DMS79 (cell line): ENCODE measurements at regions not wholly inside any gene's neighbourhood (a gene's known extent, or its start where the extent isn't known, plus 50 kb on each side); places are given as distances from the start of the nearest gene placed in this dataset.

ENCODE experiments used
- DNase-seq: peaks from one replicate; lab custom pipeline; 2025; lab: John Stamatoyannopoulos, UW

DNA sequence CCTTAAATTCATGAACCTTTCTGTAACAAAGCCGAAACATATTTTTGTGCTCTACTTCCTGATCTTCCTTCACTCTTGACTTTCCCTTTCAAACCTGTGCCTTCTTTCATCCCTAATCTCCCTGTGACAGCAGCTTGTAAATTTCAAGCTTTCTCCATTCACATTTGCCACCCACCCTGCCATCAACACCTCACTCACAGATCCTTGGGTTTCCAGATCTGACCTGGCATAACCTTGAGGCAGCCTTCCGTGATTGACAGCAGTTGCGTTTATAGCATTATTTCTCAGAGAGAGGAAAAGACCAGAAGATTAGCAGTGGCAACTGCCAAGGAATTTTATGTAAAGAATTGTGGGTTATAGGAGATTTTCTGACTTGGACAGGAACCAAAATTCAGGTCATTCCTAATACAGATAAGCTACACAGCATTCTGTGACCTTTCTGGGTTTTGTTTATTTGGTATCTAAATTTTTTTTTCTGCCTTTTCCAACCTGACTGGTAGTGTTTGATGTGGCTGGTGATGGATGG is 260.0 kb downstream of the NR2F1-AS1 start:
- no peak for DNase-seq

DNA sequence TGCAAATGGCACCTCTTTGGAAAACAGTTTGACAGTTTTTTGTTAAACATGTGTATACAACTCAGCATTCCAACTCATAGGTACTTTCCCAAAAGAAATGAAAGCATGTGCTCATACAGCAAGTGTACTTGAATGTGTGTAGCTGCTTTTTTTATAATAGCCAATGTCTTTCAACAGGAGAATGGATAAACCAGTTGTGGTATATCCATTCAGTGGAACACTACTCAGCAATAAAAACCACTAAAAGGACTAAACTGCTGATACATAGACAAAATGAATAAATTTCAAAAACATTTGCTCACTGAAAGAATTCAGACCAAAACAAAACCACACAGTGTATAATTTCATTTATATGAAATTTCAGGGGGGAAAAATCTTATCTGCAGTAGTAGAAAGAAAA is 267.3 kb downstream of the NR2F1-AS1 start:
- no peak for DNase-seq

DNA sequence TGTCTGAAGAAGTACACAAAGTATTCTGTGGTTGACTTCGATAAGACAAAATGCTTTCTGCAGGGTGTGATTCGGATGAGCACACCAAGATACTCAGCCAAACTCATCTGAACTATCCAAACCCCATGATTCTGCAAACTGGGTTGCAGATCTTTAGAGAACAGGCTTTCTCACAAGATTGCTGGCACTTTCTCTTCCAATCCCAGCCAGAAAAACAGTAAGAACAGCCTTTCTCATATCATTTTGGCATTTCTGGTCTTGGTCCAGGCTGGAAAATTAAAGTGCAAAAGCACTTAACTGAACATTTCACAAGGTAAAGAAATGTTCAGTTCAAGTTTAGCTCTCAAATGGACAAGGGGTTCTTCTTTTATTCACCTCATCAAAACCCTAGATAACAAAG is 269.1 kb downstream of the NR2F1-AS1 start:
- DNase-seq: no peak

DNA sequence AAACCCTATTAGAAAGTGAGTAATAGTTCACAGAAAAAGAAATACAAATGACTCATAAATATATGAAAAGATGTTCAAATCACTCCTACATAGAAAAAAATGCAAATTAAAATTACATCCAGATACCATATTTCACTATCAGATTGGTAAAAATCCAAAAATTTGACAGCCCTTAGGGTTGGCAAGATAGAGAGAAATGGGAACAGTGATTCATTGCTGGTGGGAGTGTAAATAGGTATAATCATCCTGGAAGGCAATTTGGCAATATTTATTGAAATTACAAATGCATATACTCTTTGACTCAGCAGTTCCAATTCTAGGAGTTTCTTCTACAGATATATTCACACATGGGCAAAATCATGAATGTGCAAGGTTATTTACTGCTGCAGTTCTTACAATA is 273.5 kb downstream of the NR2F1-AS1 start:
- DNase-seq: no peak

DNA sequence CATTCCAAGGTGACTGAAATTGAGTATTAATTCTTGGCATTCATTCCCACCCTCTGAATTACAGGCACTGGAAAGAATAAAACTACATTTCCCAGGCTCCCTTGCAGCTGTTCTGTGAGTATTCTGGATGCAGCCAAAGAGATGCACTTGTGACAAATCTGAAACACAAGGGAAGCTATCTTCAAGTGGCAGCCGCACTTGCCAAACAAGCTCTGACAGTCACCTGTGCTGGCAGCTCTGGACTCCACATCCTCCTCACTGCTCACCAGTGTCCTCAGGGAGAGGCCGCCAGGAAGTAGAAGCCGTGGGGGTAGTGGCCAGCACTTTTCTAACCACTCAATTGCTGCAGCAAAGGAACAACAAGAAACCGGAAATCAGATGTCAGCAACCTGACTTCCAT is 275.0 kb downstream of the NR2F1-AS1 start:
- peak; percentile 26 for DNase-seq

DNA sequence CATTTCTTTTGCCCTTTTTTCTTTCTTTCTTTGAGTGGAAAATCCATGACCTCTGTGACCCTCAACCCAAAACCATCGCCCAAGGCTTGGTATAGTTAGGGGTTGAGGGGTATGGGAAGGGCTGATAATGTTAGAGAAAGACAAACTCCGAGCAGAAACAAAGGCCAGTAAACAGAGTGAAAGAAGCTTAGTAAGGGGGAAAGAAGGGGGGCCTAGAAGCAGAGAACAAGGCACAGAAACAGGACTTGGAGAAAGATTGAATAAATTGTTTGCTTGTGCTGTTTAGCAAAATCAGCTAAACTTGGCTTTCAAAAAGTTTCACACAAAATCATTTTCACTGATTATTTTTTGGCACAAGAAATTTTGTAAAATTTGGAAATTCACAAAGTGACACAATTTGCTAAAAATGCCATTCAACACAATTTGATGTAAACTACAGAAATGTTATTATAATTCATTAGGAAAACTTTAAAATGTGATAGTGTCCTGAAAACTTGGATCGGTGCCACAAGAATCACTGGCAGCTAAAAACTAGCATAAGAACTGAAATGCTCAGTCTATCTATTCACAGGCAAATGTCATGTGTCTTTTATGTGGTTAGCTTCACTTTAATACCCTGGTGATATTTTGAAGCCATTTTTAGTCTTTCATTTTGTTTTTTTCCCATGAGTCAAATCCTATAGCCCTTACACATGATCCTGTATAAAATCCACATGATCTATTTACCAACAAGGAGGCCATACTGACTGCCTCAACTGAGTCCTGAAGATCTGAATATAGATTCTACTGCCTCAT is 276.4 kb downstream of the NR2F1-AS1 start:
- DNase-seq: no peak

DNA sequence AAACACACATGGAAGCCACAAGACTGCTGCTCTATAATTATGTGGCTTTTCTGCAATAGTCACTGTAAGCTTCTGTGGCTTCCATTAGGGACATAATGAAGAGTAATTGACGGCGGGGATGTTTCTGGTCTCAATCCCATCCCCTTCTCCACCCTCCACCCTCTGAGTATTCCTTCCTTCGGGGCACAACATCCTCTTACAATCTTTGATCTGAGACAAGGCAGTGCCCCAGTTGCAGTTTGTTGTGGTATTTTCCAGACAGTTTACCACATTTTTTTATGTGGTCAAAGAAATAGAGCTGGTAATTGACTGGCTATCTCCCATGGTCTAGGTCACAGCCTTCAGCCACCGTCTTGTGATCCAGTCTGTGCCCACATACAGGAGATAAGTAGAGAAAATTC is 277.7 kb downstream of the NR2F1-AS1 start:
- no peak for DNase-seq

DNA sequence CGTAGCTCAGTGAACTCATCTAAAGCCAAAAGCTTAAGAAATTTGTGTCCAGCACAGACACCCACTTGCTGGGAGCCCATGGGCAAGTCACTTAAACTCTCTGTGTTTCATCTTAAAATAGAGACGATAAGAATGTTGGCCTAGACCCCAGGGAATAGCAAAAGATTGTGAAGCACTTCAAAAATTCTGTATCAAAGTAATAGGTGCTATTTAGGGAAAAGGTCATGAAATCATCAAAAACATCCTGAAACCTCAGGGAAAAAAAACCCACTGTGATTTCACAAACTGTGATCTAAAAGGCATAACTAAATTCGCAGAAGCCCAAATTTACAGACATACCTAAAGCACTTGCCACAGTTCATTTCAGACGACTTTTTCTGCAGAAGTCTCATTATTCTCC is 278.3 kb downstream of the NR2F1-AS1 start:
- DNase-seq: no peak

DNA sequence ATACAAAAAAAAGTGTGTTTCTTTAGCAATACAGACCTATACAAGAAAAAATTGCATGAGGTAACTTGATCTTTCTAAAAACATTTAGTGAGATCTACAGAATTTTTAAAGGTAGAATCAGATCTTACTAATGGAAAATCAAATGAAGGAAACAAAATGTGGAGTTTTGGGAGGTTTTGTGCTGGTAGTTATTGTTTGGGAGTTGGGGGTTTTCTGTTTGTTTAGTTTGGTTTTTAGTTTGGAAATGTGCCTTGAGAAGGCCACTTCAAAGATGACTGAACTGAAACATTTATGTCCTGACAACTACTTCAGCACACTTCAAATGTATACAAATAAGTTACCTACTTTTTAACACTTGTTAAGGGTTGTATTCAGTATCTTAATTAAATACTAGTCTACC is 280.1 kb downstream of the NR2F1-AS1 start:
- no peak for DNase-seq

DNA sequence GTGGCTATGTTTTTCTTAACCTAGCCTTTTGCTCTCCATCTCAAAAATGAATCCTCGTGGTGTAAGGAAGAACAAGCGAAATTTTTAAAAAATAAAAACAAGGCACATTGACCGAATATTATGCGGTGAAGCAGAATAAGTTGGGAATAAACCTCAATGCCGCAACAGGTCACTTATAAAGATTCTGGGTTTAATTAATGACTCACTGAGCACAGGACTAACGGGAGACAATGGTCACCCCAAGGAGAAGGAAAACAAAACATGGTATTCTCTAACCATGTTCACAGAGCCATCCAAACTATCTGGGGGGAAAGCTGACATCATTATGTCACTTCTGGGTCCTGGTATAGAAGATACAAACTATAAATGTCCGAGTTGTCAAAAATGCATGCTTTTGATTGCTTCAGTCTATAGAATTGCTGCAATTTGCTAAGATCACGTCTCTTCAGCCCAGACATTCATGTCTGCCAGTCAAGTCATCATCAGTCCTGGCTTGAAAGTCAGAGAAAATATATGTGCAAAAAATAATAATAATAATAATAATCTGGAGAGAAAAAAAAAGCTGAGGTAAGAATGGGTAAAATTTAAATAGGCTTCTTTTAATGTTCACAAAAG is 280.6 kb downstream of the NR2F1-AS1 start:
- no peak for DNase-seq

DNA sequence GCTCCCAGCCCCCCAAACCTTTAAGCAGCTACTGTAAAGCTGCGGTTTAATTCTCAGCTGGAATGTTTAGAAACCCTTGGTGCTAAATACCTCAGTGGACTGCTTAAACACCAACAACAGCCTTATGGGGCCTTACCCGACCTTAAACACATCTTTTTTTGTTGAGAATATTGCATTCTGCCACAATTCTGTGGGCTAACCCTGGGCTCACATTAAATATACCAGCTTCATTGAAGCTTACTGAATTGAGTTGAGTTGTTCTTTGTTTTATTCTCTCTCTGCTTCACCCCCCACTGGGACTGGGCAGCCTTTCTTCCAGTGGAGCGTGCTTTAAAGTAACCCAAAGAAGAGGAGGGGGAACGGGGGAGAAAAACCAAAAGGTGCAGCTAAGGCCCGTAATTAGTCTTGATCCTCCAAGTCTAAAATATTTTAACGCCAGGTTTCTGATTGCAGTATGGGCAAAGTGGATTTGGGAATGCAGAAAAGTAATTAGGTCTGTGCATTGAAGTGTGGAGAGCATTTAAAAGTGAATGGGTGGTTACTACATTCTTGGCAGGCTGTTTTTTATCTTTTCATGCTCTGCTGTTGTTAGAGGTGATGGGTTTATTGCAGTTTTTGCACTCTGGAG is 281.2 kb downstream of the NR2F1-AS1 start:
- peak; percentile 35 for DNase-seq

DNA sequence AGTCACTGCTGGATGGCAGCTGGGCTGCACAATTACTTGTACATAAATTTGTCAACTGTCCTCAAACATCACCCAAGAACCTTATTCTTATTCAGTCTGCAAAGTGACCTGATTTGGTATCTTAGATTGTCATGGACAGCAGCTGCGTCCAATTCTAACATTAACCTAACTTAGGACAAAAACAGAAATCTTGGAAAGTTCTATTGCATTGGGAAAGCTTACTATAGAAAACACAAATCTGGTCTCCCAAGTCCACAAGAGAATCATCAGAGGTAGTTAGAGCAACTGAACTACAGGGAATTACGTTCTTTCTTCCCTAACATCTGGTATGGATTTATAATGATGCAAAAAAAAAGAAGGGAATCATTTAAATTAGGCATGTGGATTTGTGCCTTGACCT is 283.9 kb downstream of the NR2F1-AS1 start:
- no peak for DNase-seq

DNA sequence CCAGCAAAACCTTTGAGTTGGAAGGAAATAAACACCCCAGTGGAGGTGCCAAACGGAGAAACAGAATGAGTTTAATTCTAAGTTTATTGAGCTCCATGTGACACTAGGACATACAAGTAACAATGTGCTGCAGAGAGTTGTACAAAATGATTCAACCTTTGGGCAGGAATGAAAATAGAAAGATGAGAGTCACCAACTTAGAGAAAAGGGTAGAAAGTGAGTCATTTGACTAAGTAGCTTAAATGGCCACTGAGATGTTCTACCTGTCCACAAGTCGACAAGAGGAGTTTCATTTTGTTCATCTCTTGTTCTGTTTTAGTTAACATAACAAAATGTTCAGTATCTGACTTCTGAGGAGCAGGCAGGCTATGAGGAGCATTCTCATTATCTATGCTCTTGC is 284.7 kb downstream of the NR2F1-AS1 start:
- no peak for DNase-seq

DNA sequence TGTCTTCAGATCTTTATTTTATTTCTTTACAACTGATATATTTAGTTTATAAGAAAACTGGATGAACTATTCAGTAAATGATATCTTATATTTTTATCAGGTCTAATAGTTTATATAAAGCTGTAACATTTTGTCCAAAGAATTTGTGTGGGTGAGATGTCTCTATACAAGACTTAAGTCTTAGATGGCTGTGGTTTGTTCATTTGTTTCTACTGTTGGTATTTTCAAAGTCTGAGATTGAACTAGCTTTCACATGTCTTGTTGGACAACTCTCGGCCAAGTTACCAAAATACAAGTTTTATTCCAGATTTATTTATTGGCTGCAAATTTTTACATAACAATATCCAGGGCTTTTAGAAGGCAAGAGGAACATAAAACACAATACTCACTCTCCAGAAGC is 286.0 kb downstream of the NR2F1-AS1 start:
- DNase-seq: no peak

DNA sequence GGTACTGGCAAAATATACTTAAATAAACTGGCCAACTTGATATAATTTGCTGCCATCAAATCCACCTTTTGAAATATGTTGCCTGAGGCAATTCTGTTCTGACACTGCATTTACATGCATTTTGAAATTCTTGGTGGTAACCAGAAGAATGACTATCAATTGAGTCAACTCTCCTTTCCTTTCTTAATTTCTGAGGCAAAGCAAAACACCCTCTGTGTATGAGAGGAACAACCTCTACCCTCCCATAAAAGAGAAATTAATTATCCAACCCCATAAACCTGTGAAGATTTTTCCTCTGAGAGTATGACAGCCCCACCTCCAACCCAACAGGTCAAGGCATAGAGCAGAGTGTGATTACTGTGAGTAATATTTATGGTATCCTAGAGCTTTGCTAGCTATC is 286.8 kb downstream of the NR2F1-AS1 start:
- no peak for DNase-seq

DNA sequence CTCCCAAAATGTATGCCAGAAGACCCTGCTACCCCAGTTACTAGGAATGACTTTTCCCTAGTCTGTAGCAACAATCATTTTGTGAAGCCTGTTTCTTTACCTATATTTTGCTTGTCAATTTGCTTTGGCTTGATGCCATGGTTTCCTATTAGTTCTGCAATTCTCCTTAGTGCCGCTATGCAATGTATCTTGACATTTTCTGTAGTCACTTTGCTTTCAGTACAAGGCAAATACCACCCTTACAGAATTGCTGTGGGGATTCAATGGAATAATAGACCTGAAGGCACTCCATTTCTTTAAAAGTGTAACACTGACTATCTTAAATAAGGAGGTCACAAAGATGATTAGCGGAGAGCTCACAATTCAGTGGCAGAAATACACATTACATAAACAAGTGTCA is 291.1 kb downstream of the NR2F1-AS1 start:
- no peak for DNase-seq

DNA sequence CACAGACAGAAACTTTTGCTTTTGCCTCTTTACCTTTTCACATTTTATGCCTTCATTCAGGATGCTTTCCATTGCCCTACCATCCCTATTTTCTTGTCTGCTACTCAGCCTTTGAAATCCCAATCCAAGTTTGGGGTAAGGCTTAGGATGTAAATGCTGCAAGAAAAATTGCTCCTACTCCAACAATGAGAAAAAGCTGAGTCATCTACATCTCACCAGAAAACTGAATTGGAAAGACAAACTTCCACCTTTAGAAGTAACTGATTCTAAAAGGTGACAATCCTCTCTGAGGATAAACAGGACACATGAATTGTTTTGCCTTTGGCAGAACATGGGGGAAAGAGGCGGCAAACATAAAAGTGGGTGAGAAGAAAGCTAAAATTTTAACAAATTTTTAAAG is 295.6 kb downstream of the NR2F1-AS1 start:
- DNase-seq: no peak

DNA sequence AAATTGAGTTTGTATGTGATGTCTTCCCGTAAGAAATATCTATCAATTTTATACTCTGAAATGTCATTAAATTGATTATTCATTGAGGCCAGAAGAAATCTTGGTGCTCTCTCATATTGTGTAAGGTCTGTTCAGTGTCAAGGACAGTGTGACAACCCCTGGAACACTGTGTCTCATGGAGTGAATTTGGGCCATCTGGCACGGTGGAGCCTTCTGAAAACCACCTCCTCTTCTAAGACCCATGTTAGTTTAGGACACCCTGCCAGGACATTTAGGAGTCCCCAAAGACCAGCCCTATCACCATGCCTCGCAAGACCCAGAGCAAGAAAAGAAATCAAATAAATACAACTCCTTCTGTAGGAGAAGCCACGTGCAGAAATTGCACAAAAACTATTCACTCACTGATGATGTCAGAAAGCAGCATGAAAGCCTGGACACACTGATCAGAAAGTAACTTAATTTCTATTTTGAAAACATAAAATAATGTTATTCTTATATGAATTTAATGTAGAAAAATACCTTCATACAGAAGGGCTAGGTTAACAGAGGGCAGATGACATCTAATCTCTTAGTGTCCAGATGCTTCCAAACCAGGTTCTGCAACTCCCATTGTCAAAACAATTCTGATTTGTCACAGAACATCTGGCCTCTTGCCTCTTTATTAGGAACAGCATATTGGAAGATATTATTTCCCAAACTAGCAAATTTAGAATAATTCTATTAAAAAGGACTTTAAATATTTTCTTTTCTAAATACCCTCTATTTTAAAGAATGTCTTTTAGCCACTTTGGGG is 298.8 kb downstream of the NR2F1-AS1 start:
- no peak for DNase-seq

DNA sequence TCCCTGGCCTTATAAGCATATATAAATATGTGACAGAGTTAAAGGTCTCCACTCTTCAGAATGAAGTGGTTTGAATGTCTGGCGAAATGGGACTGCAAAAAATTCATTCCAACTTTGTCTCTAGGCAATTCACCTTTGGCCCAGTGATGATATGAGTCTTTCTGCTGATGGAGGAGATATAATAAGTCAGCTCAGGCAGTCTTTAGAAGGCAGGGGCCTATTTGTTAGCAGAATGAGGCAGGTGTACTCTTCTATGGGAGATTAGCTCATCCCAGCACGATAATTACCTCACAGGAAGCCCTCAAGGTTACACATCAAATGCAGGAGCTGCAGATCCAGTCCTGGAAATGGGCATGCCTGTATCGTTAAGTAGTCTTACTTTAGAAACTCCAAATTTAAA is 300.5 kb downstream of the NR2F1-AS1 start:
- DNase-seq: no peak

DNA sequence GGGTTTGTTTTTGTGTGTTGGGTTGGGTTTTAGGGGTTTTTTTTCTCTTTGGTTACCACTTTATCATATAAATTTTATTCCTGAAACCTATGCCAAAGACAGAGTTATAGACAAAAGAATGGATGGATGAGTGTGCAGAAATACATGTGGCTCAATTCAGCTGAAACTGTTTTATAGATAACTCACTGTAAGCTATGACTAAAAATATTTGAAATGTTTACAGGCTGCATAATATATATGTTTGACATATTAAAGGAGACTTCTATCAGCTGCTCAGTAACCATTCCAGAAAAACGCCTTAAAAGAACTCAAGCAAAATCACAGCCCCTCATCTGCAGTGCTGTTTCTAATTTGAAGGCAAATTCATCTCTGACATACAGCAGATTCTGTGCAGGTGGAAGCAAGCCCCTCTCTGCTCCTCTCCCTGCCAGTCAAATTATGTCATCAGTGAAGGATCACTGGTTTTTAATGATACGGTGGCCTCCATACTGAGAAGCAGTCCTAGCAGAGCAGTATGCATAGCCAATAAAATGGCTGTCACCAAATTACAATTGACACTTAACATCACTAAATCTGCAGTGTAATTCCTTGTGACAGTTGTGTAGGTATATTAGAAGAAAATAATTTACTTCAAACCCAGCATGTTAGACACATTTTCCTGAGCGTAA is 301.6 kb downstream of the NR2F1-AS1 start:
- DNase-seq: no peak

DNA sequence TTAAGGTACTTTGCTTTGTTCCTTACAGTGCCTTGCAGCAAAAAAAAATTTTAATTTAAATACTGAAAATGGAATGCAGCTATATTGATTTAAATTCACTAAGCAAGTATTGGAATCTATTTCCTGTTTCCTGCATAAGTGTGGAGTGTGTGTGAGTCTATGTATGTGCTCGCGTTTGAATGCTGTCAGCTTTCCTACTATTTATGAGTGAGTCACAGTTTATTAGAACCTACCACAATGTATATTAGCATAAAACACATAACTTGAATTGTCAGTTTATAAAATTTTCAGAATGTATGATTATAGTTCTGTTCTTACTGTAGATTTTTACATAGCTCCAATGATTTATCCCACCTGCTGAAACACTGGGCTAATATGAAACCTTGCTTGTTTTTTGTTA is 302.1 kb downstream of the NR2F1-AS1 start:
- no peak for DNase-seq

DNA sequence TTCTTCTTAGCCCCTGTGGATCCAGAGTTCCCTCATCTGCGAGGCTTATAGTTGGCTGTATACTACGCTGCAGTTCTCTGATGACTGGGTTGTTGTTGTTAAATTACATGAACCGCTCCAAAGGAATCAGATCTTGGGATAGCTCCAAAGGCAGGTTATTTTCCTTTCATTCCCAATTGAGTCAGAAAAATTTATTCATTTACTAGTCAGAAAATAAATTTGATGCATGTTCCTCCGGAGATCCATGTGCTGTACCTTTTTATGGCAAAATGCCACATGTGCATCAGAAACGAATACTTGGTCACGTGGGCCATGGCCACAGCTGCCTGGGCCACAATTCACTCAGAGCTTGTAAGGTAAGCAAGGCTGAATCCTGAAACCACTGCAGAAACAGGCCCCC is 304.0 kb downstream of the NR2F1-AS1 start:
- DNase-seq: no peak
